ENCODE measurements at regions not wholly inside any gene's neighbourhood (a gene's known extent, or its start where the extent isn't known, plus 50 kb on each side); places are given as distances from the start of the nearest gene placed in this dataset.

DNA sequence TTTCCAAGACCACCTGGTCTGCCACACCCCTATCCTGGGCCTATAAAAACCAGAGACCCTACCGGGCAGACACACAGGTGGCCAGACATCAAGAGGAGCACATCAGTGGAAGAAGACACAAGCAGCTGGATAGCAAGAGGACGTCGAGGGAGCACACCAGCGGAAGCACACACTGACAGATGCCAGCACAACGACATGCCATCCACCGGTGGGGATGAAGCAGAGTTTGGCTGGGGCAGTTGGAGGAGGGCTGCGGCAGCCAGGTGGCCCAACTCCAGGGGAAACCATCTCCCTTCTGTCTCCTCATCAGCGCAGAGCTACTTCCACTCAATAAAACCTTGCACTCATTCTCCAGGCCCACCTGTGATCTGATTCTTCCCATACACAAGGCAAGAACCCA lies 200.6 kb downstream of the PCDH17 start:
- ATAC-seq: no peak
- TF ChIP-seq, protein P1, sequence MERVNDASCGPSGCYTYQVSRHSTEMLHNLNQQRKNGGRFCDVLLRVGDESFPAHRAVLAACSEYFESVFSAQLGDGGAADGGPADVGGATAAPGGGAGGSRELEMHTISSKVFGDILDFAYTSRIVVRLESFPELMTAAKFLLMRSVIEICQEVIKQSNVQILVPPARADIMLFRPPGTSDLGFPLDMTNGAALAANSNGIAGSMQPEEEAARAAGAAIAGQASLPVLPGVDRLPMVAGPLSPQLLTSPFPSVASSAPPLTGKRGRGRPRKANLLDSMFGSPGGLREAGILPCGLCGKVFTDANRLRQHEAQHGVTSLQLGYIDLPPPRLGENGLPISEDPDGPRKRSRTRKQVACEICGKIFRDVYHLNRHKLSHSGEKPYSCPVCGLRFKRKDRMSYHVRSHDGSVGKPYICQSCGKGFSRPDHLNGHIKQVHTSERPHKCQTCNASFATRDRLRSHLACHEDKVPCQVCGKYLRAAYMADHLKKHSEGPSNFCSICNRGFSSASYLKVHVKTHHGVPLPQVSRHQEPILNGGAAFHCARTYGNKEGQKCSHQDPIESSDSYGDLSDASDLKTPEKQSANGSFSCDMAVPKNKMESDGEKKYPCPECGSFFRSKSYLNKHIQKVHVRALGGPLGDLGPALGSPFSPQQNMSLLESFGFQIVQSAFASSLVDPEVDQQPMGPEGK (CRISPR knock-in tag; IDR thresholded peaks at IDR 0.05; ENCODE audit: borderline replicate concordance): no peak
- TF ChIP-seq, protein P2, sequence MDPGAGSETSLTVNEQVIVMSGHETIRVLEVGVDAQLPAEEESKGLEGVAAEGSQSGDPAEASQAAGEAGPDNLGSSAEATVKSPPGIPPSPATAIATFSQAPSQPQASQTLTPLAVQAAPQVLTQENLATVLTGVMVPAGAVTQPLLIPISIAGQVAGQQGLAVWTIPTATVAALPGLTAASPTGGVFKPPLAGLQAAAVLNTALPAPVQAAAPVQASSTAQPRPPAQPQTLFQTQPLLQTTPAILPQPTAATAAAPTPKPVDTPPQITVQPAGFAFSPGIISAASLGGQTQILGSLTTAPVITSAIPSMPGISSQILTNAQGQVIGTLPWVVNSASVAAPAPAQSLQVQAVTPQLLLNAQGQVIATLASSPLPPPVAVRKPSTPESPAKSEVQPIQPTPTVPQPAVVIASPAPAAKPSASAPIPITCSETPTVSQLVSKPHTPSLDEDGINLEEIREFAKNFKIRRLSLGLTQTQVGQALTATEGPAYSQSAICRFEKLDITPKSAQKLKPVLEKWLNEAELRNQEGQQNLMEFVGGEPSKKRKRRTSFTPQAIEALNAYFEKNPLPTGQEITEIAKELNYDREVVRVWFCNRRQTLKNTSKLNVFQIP (CRISPR knock-in tag; IDR thresholded peaks at IDR 0.05; ENCODE audit: borderline replicate concordance, low read depth): no peak
- TF ChIP-seq, protein P3, sequence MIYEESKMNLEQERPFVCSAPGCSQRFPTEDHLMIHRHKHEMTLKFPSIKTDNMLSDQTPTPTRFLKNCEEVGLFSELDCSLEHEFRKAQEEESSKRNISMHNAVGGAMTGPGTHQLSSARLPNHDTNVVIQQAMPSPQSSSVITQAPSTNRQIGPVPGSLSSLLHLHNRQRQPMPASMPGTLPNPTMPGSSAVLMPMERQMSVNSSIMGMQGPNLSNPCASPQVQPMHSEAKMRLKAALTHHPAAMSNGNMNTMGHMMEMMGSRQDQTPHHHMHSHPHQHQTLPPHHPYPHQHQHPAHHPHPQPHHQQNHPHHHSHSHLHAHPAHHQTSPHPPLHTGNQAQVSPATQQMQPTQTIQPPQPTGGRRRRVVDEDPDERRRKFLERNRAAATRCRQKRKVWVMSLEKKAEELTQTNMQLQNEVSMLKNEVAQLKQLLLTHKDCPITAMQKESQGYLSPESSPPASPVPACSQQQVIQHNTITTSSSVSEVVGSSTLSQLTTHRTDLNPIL (CRISPR knock-in tag; IDR thresholded peaks at IDR 0.05; ENCODE audit: low read depth): no peak
- TF ChIP-seq ZFP30 (CRISPR knock-in tag; IDR thresholded peaks at IDR 0.05): no peak
- no peak for TF ChIP-seq ZFP3 (CRISPR knock-in tag; IDR thresholded peaks at IDR 0.05)
- TF ChIP-seq ZNF8 (CRISPR knock-in tag; IDR thresholded peaks at IDR 0.05): no peak
- TF ChIP-seq ISL1 (CRISPR knock-in tag; IDR thresholded peaks at IDR 0.05): no peak
- no peak for TF ChIP-seq CSDC2 (CRISPR knock-in tag; IDR thresholded peaks at IDR 0.05)
- no peak for TF ChIP-seq BACH2 (CRISPR knock-in tag; IDR thresholded peaks at IDR 0.05; ENCODE audit: borderline replicate concordance)
- TF ChIP-seq SNAI2 (CRISPR knock-in tag; IDR thresholded peaks at IDR 0.05): no peak
- no peak for TF ChIP-seq ARNTL (CRISPR knock-in tag; IDR thresholded peaks at IDR 0.05; ENCODE audit: borderline replicate concordance, low read depth)
- TF ChIP-seq ZNF70 (CRISPR knock-in tag; IDR thresholded peaks at IDR 0.05): no peak
- no peak for TF ChIP-seq PPARA (CRISPR knock-in tag; IDR thresholded peaks at IDR 0.05; ENCODE audit: borderline replicate concordance)
- TF ChIP-seq, protein P4, sequence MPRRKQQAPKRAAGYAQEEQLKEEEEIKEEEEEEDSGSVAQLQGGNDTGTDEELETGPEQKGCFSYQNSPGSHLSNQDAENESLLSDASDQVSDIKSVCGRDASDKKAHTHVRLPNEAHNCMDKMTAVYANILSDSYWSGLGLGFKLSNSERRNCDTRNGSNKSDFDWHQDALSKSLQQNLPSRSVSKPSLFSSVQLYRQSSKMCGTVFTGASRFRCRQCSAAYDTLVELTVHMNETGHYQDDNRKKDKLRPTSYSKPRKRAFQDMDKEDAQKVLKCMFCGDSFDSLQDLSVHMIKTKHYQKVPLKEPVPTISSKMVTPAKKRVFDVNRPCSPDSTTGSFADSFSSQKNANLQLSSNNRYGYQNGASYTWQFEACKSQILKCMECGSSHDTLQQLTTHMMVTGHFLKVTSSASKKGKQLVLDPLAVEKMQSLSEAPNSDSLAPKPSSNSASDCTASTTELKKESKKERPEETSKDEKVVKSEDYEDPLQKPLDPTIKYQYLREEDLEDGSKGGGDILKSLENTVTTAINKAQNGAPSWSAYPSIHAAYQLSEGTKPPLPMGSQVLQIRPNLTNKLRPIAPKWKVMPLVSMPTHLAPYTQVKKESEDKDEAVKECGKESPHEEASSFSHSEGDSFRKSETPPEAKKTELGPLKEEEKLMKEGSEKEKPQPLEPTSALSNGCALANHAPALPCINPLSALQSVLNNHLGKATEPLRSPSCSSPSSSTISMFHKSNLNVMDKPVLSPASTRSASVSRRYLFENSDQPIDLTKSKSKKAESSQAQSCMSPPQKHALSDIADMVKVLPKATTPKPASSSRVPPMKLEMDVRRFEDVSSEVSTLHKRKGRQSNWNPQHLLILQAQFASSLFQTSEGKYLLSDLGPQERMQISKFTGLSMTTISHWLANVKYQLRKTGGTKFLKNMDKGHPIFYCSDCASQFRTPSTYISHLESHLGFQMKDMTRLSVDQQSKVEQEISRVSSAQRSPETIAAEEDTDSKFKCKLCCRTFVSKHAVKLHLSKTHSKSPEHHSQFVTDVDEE (CRISPR knock-in tag; IDR thresholded peaks at IDR 0.05): no peak
- TF ChIP-seq TOX (CRISPR knock-in tag; IDR thresholded peaks at IDR 0.05; ENCODE audit: borderline replicate concordance): no peak
- no peak for TF ChIP-seq ZNF565 (CRISPR knock-in tag; conservative IDR thresholded peaks at IDR 0.05; ENCODE audit: low read depth)

DNA sequence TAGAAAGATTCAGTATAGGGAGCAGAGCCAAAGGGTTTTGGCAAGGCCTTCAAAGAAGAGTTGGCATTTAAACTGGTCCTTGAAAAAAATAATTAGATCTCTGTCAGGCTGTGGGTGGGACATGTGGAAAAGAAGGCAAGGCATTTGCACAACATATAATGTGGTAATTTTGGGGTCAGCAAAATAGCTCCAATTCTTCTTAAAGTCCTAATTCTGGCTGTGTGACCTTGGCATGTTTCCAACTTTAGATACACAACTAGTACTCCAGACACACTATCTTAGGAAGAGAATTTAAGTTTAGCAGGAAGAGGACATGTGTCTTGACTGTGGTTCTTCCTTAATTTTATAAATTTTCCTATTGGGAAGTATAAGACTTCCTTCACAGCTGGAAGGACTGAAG lies 206.3 kb downstream of the PCDH17 start:
- no peak for ATAC-seq
- TF ChIP-seq, protein P1 (CRISPR knock-in tag; IDR thresholded peaks at IDR 0.05; ENCODE audit: borderline replicate concordance): no peak
- TF ChIP-seq ZNF565 (CRISPR knock-in tag; conservative IDR thresholded peaks at IDR 0.05; ENCODE audit: low read depth): no peak
- no peak for TF ChIP-seq ARNTL (CRISPR knock-in tag; IDR thresholded peaks at IDR 0.05; ENCODE audit: borderline replicate concordance, low read depth)
- TF ChIP-seq BACH2 (CRISPR knock-in tag; IDR thresholded peaks at IDR 0.05; ENCODE audit: borderline replicate concordance): no peak
- TF ChIP-seq, protein P3 (CRISPR knock-in tag; IDR thresholded peaks at IDR 0.05; ENCODE audit: low read depth): no peak
- TF ChIP-seq TOX (CRISPR knock-in tag; IDR thresholded peaks at IDR 0.05; ENCODE audit: borderline replicate concordance): no peak
- TF ChIP-seq OSR1 (CRISPR knock-in tag; IDR thresholded peaks at IDR 0.05): no peak
- TF ChIP-seq, protein P5, sequence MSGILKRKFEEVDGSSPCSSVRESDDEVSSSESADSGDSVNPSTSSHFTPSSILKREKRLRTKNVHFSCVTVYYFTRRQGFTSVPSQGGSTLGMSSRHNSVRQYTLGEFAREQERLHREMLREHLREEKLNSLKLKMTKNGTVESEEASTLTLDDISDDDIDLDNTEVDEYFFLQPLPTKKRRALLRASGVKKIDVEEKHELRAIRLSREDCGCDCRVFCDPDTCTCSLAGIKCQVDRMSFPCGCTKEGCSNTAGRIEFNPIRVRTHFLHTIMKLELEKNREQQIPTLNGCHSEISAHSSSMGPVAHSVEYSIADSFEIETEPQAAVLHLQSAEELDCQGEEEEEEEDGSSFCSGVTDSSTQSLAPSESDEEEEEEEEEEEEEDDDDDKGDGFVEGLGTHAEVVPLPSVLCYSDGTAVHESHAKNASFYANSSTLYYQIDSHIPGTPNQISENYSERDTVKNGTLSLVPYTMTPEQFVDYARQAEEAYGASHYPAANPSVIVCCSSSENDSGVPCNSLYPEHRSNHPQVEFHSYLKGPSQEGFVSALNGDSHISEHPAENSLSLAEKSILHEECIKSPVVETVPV (CRISPR knock-in tag; IDR thresholded peaks at IDR 0.05): no peak
- TF ChIP-seq, protein P2 (CRISPR knock-in tag; IDR thresholded peaks at IDR 0.05; ENCODE audit: borderline replicate concordance, low read depth): no peak
- no peak for TF ChIP-seq CSDC2 (CRISPR knock-in tag; IDR thresholded peaks at IDR 0.05)
- no peak for TF ChIP-seq ZC3H10 (CRISPR knock-in tag; IDR thresholded peaks at IDR 0.05)

Data from SK-N-SH treated with all-trans-retinoic acid at 6 μM for 48 hours (cell line).